ENCODE measurements at regions not wholly inside any gene's neighbourhood (a gene's known extent, or its start where the extent isn't known, plus 50 kb on each side); places are given as distances from the start of the nearest gene placed in this dataset.

DNA sequence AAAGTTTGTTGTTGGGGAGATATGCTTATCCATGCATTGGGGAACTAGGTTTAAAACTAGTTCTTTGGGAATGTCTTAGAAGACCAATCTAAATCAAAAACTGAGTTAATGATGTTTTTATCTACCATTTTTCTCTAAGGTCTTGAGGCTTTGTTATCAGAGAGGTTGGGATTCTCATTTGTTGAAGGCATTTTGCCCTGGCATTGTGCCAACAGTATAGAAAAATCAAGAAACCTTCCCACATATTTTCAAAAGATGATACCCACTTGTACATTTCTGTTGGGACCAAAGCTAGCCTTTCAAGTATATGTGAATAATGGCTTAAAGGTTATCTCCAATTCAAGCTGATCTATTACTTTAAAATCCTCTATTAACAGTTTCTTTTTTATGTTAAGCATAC is 419.8 kb upstream of the KIF2A start:
- no peak for DNase-seq (ENCODE audit: low spot score)
- Histone ChIP-seq H3K9ac (ENCODE audit: low read depth in 1 of 2, low read length in 2 of 2) (no peak overlapping the region), H3K4me1 (ENCODE audit: control insufficient read depth in 4 of 4, insufficient read depth in 4 of 4, low read length in 3 of 4) (no peaks in the 10 kb centered on the region), H3K27me3 (ENCODE audit: control insufficient read depth in 4 of 4, insufficient read depth in 4 of 4, low read length in 3 of 4) (peaks cover 0 to 2% (median 0%) of the 10 kb centered on the region in 4 donors), H3K4me3 (ENCODE audit: low read depth in 1 of 3, low read length in 3 of 3) (no peak overlapping the region), H3K36me3 (ENCODE audit: control insufficient read depth in 4 of 4, insufficient read depth in 3 of 4, low read depth in 1 of 4, low read length in 3 of 4) (no peaks in the 10 kb centered on the region), H3K27ac (ENCODE audit: low read depth in 1 of 2, low read length in 2 of 2) (no peak overlapping the region), H3K9me3 (ENCODE audit: control insufficient read depth in 4 of 4, low read length in 3 of 4) (no peaks in the 10 kb centered on the region)
- TF ChIP-seq, protein P1, sequence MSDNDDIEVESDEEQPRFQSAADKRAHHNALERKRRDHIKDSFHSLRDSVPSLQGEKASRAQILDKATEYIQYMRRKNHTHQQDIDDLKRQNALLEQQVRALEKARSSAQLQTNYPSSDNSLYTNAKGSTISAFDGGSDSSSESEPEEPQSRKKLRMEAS (IDR thresholded peaks at IDR 0.05): no peak
- TF ChIP-seq SP1 (IDR thresholded peaks at IDR 0.05) (no peak), RAD21 (IDR thresholded peaks at IDR 0.05) (no peak), NR2F2 (IDR thresholded peaks at IDR 0.05) (no peak), GABPA (IDR thresholded peaks at IDR 0.05 in 1 of 2, conservative IDR thresholded peaks at IDR 0.05 in 1 of 2) (no peak)

DNA sequence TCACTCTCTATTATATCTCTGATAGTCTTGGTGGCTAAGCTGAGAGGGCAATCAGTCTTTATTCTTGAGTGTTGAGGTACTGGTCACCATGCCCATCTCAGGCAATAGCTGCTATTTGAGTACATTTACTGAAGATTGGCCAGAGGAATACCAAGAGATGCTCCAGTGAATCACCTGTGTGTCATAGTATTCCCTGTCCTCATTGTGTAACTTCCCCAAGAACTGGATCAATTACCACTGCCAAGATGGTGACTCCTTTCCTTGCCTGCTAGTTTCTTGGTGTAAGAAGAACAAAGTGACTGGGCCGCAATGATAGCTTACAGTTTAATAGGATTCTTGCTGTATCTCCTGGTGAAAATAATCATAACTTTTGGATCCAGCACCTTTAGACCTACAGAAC is 418.7 kb upstream of the KIF2A start:
- no peaks in the 10 kb centered on the region for H3K4me1 ChIP-seq (ENCODE audit: control insufficient read depth in 4 of 4, insufficient read depth in 4 of 4, low read length in 3 of 4)
- H3K9me3 ChIP-seq (ENCODE audit: control insufficient read depth in 4 of 4, low read length in 3 of 4): no peaks in the 10 kb centered on the region
- no peak for DNase-seq (ENCODE audit: low spot score)
- H3K27me3 ChIP-seq (ENCODE audit: control insufficient read depth in 4 of 4, insufficient read depth in 4 of 4, low read length in 3 of 4): peaks cover 0 to 2% (median 0%) of the 10 kb centered on the region in 4 donors
- H3K36me3 ChIP-seq (ENCODE audit: control insufficient read depth in 4 of 4, insufficient read depth in 3 of 4, low read depth in 1 of 4, low read length in 3 of 4): no peaks in the 10 kb centered on the region
- H3K4me3 ChIP-seq (ENCODE audit: low read depth in 1 of 3, low read length in 3 of 3): no peak overlapping the region
- TF ChIP-seq RAD21 (IDR thresholded peaks at IDR 0.05) (no peak), HNF4G (IDR thresholded peaks at IDR 0.05) (no peak), FOXA2 (IDR thresholded peaks at IDR 0.05) (no peak), FOXA1 (IDR thresholded peaks at IDR 0.05) (no peak), EGR1 (IDR thresholded peaks at IDR 0.05; ENCODE audit: low read depth in 2 of 2) (no peak)
- TF ChIP-seq, protein P2, sequence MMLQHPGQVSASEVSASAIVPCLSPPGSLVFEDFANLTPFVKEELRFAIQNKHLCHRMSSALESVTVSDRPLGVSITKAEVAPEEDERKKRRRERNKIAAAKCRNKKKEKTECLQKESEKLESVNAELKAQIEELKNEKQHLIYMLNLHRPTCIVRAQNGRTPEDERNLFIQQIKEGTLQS (IDR thresholded peaks at IDR 0.05): no peak
- TF ChIP-seq, protein P3, sequence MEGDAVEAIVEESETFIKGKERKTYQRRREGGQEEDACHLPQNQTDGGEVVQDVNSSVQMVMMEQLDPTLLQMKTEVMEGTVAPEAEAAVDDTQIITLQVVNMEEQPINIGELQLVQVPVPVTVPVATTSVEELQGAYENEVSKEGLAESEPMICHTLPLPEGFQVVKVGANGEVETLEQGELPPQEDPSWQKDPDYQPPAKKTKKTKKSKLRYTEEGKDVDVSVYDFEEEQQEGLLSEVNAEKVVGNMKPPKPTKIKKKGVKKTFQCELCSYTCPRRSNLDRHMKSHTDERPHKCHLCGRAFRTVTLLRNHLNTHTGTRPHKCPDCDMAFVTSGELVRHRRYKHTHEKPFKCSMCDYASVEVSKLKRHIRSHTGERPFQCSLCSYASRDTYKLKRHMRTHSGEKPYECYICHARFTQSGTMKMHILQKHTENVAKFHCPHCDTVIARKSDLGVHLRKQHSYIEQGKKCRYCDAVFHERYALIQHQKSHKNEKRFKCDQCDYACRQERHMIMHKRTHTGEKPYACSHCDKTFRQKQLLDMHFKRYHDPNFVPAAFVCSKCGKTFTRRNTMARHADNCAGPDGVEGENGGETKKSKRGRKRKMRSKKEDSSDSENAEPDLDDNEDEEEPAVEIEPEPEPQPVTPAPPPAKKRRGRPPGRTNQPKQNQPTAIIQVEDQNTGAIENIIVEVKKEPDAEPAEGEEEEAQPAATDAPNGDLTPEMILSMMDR (IDR thresholded peaks at IDR 0.05; ENCODE audit: low read depth, low read length, missing input control): no peak
- H3K27ac ChIP-seq (ENCODE audit: low read depth in 1 of 2, low read length in 2 of 2): no peak overlapping the region
- H3K9ac ChIP-seq (ENCODE audit: low read depth in 1 of 2, low read length in 2 of 2): no peak overlapping the region
- 94% methylated on average over 1 of the region's 1 CpG for WGBS

DNA sequence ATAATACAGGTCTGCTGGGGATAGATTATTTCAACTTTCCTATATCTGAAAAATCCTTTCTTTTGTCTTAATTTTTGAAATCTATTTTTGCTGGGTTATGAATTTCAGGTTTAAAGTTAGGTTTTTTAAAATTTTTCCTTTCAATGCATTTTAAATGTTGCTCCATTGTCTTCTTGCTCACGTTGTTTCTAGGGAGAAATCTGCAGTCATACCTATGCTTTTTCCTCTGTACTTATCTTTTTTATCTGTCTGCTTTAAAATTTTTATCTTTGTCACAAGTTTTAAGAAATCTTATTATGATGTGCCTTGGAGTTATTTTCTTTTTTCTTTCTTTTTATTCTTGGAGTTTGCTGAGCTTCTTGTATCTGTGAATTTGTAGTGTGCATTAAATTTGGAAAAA is 412.0 kb upstream of the KIF2A start:
- Histone ChIP-seq H3K36me3 (ENCODE audit: control insufficient read depth in 4 of 4, insufficient read depth in 3 of 4, low read depth in 1 of 4, low read length in 3 of 4) (no peaks in the 10 kb centered on the region), H3K4me1 (ENCODE audit: control insufficient read depth in 4 of 4, insufficient read depth in 4 of 4, low read length in 3 of 4) (no peaks in the 10 kb centered on the region), H3K9me3 (ENCODE audit: control insufficient read depth in 4 of 4, low read length in 3 of 4) (peaks cover 0 to 3% (median 1%) of the 10 kb centered on the region in 4 donors), H3K9ac (ENCODE audit: low read depth in 1 of 2, low read length in 2 of 2) (no peak overlapping the region), H3K27me3 (ENCODE audit: control insufficient read depth in 4 of 4, insufficient read depth in 4 of 4, low read length in 3 of 4) (no peaks in the 10 kb centered on the region), H3K27ac (ENCODE audit: low read depth in 1 of 2, low read length in 2 of 2) (no peak overlapping the region), H3K4me3 (ENCODE audit: low read depth in 1 of 3, low read length in 3 of 3) (no peak overlapping the region)
- 73% methylated on average over 1 of the region's 1 CpG for WGBS
- no peak for DNase-seq (ENCODE audit: low spot score)
- TF ChIP-seq GABPA (IDR thresholded peaks at IDR 0.05 in 1 of 2, conservative IDR thresholded peaks at IDR 0.05 in 1 of 2) (no peak), RAD21 (IDR thresholded peaks at IDR 0.05) (no peak), HNF4G (IDR thresholded peaks at IDR 0.05) (no peak), FOXA2 (IDR thresholded peaks at IDR 0.05) (no peak), TAF1 (conservative IDR thresholded peaks at IDR 0.05) (no peak), RXRA (IDR thresholded peaks at IDR 0.05) (no peak), YY1 (IDR thresholded peaks at IDR 0.05) (no peak), JUND (IDR thresholded peaks at IDR 0.05) (no peak), EGR1 (IDR thresholded peaks at IDR 0.05; ENCODE audit: low read depth in 2 of 2) (no peak), SP1 (IDR thresholded peaks at IDR 0.05) (no peak)
- TF ChIP-seq, protein P4, sequence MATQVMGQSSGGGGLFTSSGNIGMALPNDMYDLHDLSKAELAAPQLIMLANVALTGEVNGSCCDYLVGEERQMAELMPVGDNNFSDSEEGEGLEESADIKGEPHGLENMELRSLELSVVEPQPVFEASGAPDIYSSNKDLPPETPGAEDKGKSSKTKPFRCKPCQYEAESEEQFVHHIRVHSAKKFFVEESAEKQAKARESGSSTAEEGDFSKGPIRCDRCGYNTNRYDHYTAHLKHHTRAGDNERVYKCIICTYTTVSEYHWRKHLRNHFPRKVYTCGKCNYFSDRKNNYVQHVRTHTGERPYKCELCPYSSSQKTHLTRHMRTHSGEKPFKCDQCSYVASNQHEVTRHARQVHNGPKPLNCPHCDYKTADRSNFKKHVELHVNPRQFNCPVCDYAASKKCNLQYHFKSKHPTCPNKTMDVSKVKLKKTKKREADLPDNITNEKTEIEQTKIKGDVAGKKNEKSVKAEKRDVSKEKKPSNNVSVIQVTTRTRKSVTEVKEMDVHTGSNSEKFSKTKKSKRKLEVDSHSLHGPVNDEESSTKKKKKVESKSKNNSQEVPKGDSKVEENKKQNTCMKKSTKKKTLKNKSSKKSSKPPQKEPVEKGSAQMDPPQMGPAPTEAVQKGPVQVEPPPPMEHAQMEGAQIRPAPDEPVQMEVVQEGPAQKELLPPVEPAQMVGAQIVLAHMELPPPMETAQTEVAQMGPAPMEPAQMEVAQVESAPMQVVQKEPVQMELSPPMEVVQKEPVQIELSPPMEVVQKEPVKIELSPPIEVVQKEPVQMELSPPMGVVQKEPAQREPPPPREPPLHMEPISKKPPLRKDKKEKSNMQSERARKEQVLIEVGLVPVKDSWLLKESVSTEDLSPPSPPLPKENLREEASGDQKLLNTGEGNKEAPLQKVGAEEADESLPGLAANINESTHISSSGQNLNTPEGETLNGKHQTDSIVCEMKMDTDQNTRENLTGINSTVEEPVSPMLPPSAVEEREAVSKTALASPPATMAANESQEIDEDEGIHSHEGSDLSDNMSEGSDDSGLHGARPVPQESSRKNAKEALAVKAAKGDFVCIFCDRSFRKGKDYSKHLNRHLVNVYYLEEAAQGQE (IDR thresholded peaks at IDR 0.05): no peak
- TF ChIP-seq, protein P1 (IDR thresholded peaks at IDR 0.05): no peak
- TF ChIP-seq, protein P5, sequence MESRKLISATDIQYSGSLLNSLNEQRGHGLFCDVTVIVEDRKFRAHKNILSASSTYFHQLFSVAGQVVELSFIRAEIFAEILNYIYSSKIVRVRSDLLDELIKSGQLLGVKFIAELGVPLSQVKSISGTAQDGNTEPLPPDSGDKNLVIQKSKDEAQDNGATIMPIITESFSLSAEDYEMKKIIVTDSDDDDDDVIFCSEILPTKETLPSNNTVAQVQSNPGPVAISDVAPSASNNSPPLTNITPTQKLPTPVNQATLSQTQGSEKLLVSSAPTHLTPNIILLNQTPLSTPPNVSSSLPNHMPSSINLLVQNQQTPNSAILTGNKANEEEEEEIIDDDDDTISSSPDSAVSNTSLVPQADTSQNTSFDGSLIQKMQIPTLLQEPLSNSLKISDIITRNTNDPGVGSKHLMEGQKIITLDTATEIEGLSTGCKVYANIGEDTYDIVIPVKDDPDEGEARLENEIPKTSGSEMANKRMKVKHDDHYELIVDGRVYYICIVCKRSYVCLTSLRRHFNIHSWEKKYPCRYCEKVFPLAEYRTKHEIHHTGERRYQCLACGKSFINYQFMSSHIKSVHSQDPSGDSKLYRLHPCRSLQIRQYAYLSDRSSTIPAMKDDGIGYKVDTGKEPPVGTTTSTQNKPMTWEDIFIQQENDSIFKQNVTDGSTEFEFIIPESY (IDR thresholded peaks at IDR 0.05): no peak
- TF ChIP-seq, protein P2 (IDR thresholded peaks at IDR 0.05): no peak
- TF ChIP-seq, protein P3 (IDR thresholded peaks at IDR 0.05; ENCODE audit: low read depth, low read length, missing input control): no peak
